ENCODE measurements at regions not wholly inside any gene's neighbourhood (a gene's known extent, or its start where the extent isn't known, plus 50 kb on each side); places are given as distances from the start of the nearest gene placed in this dataset.

DNA sequence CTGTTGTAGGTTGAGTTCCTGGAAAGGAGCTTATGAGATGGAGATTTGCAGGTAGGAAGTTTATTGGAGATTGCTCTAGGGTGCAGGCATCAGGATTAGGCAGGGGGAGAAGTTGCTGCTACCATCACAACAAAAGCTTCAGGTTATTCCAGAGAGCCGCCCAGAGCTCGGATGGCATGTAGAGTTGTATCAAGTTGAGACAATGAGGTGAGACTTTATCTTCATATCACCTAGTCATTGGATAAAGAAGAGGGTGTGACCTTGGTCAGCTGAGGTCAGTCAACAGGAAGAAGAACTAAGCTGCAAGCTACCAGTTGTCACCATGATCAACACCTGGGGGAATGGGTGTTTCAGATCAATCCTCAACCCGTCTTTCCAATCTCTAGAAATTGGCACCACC is 342.0 kb downstream of the RFC3 start:
- DNase-seq (ENCODE audit: low spot score) = no peak
- no peaks in the 10 kb centered on the region for H3K9me3 Mint-ChIP-seq (ENCODE audit: low read depth)
- H3K27me3 Mint-ChIP-seq (ENCODE audit: low read depth) = no peaks in the 10 kb centered on the region
- no peak for TF ChIP-seq CTCF (IDR thresholded peaks at IDR 0.05)
- H3K36me3 Mint-ChIP-seq (ENCODE audit: low read depth) = no peaks in the 10 kb centered on the region
- no peak overlapping the region for H3K4me3 Mint-ChIP-seq (ENCODE audit: unreplicated experiment)
- H3K4me1 Mint-ChIP-seq (ENCODE audit: low read depth) = peaks cover 44% of the 10 kb centered on the region
- no peak overlapping the region for H3K27ac Mint-ChIP-seq (ENCODE audit: unreplicated experiment)

DNA sequence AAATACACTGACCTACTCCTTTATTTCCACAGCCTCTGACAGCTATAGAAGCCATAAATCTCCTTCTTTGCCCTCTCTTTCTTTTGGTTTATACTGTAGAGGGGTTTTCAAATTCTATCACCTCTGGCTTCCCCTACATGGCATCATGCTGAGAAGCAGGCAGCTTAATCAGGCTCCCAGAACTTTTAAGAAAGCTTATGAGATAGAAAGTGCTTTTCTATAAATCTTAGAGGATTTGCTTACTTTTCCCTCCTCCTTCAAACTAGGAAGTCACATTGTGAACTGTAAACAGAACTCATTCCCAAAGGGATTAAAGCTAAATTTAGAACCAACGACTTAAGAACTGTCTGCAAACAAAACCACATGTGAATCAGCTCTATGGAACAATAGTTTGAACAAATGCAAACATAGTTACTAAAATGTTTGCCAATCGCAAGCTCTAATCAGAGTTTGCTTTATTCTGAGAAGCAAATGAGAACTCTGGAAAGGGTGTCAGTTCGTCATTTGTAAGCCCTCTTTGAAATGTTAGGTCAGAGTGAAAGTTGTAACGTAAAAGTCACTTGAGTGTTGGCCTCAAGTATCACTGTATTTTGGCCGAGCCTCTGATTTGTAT is 344.1 kb downstream of the RFC3 start:
- Mint-ChIP-seq H3K4me3 (ENCODE audit: unreplicated experiment) (no peak overlapping the region), H3K36me3 (ENCODE audit: low read depth) (no peaks in the 10 kb centered on the region), H3K27me3 (ENCODE audit: low read depth) (no peaks in the 10 kb centered on the region), H3K4me1 (ENCODE audit: low read depth) (peaks cover 28% of the 10 kb centered on the region), H3K27ac (ENCODE audit: unreplicated experiment) (peak overlapping the region; percentile 42), H3K9me3 (ENCODE audit: low read depth) (no peaks in the 10 kb centered on the region)
- no peak for TF ChIP-seq CTCF (IDR thresholded peaks at IDR 0.05)
- DNase-seq (ENCODE audit: low spot score) = no peak

DNA sequence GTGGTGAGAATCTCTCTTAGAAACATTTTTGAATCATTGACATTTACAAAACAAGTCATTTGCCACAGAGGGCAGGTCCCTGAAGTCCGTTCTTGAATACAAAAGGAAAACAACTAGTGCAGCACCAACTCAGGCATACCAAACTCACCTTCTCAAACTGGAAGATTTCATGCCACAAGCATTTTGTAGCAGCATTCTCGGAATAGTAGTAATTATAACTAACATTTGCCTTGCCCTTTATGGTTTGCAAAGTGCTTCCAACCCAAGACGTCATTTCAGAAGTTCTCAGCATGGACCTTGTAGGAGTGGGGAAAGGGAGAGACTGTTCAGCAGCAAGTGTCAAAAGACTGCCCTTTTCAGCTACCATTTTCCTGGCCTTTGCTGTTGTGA is 344.6 kb downstream of the RFC3 start:
- no peak for DNase-seq (ENCODE audit: low spot score)
- H3K27ac Mint-ChIP-seq (ENCODE audit: unreplicated experiment) = peak overlapping the region; percentile 42

DNA sequence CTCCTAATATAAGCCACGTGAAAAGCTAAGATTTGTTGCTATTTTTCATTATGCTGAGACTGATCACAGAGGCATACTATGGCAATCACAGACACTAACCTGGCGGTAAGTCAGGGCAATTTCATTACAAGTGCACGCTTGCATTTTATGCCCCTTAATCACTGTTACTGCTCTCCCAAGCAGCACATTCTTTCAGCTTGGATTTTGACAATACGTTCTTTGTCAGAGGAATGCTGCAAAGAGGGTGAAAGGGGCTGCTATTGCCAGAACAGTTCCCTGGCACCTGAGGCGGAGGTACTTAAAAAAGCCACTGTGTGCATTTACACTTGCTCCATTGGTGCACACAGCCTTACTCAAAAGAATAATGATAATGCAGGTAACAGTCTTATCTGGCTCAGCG is 346.6 kb downstream of the RFC3 start:
- no peak for TF ChIP-seq CTCF (IDR thresholded peaks at IDR 0.05)
- DNase-seq (ENCODE audit: low spot score) = no peak
- H3K4me1 Mint-ChIP-seq (ENCODE audit: low read depth) = peaks cover 19% of the 10 kb centered on the region
- H3K36me3 Mint-ChIP-seq (ENCODE audit: low read depth) = no peaks in the 10 kb centered on the region
- H3K4me3 Mint-ChIP-seq (ENCODE audit: unreplicated experiment) = no peak overlapping the region
- H3K27me3 Mint-ChIP-seq (ENCODE audit: low read depth) = no peaks in the 10 kb centered on the region
- H3K9me3 Mint-ChIP-seq (ENCODE audit: low read depth) = peaks cover 2% of the 10 kb centered on the region
- H3K27ac Mint-ChIP-seq (ENCODE audit: unreplicated experiment) = no peak overlapping the region

More for the DNA sequence above, 344.6 kb downstream of the RFC3 start:
- H3K36me3 Mint-ChIP-seq (ENCODE audit: low read depth) = no peaks in the 10 kb centered on the region
- no peak for TF ChIP-seq CTCF (IDR thresholded peaks at IDR 0.05)
- H3K9me3 Mint-ChIP-seq (ENCODE audit: low read depth) = no peaks in the 10 kb centered on the region
- H3K4me1 Mint-ChIP-seq (ENCODE audit: low read depth) = peaks cover 23% of the 10 kb centered on the region
- H3K4me3 Mint-ChIP-seq (ENCODE audit: unreplicated experiment) = no peak overlapping the region
- H3K27me3 Mint-ChIP-seq (ENCODE audit: low read depth) = no peaks in the 10 kb centered on the region

- Mint-ChIP-seq H3K4me1 (ENCODE audit: low read depth) (peaks cover 19% of the 10 kb centered on the region), H3K36me3 (ENCODE audit: low read depth) (no peaks in the 10 kb centered on the region), H3K4me3 (ENCODE audit: unreplicated experiment) (no peak overlapping the region), H3K9me3 (ENCODE audit: low read depth) (peaks cover 2% of the 10 kb centered on the region), H3K27ac (ENCODE audit: unreplicated experiment) (no peak overlapping the region), H3K27me3 (ENCODE audit: low read depth) (no peaks in the 10 kb centered on the region)
- TF ChIP-seq CTCF (IDR thresholded peaks at IDR 0.05) = no peak
- DNase-seq (ENCODE audit: low spot score) = no peak
Observed at GRCh38 chr13:34165158-34165557, 347.2 kb downstream of the RFC3 start.
